ENCODE measurements at regions not wholly inside any gene's neighbourhood (a gene's known extent, or its start where the extent isn't known, plus 50 kb on each side); places are given as distances from the start of the nearest gene placed in this dataset.
A peak's percentile ranks its signal among the peaks of the same experiment; 100 is the strongest.

GRCh38 chr2:237160271-237160919 is 74.7 kb downstream of the COPS8 start:
- DNase-seq, result no peak
- Histone ChIP-seq H3K27ac (peak overlapping the region; percentile 17 to 42 (median 29)), H3K4me3 (no peak overlapping the region)

GRCh38 chr2:237161189-237161588 is 75.5 kb downstream of the COPS8 start:
- no peak for DNase-seq
- Histone ChIP-seq H3K27ac (peak overlapping the region; percentile 23 to 51 (median 46)), H3K27me3 (no peaks in the 10 kb centered on the region), H3K4me3 (no peak overlapping the region), H3K4me1 (no peaks in the 10 kb centered on the region), H3K36me3 (no peaks in the 10 kb centered on the region), H3K9me3 (no peaks in the 10 kb centered on the region)
- TF ChIP-seq POLR2A (IDR thresholded peaks at IDR 0.05) (no peak), CTCF (IDR thresholded peaks at IDR 0.05) (no peak)

More at GRCh38 chr2:237160271-237160919, 74.7 kb downstream of the COPS8 start:
- H3K27me3 ChIP-seq, result no peaks in the 10 kb centered on the region
- no peak for TF ChIP-seq CTCF (IDR thresholded peaks at IDR 0.05)
- no peak for TF ChIP-seq POLR2A (IDR thresholded peaks at IDR 0.05)
- no peaks in the 10 kb centered on the region for H3K9me3 ChIP-seq
- no peaks in the 10 kb centered on the region for H3K36me3 ChIP-seq
- H3K4me1 ChIP-seq, result no peaks in the 10 kb centered on the region

- DNase-seq, result no peak
- Histone ChIP-seq H3K27ac (no peak overlapping the region), H3K9me3 (no peaks in the 10 kb centered on the region), H3K4me3 (no peak overlapping the region), H3K36me3 (no peaks in the 10 kb centered on the region), H3K4me1 (no peaks in the 10 kb centered on the region), H3K27me3 (no peaks in the 10 kb centered on the region)
- TF ChIP-seq CTCF (IDR thresholded peaks at IDR 0.05) (no peak), POLR2A (IDR thresholded peaks at IDR 0.05) (no peak)
These were observed 77.3 kb downstream of the COPS8 start for GRCh38 chr2:237162959-237163358.

GRCh38 chr2:237164474-237165042 is 78.9 kb downstream of the COPS8 start:
- Histone ChIP-seq H3K4me1 (no peaks in the 10 kb centered on the region), H3K9me3 (no peaks in the 10 kb centered on the region), H3K27ac (peak overlapping the region in 2 of 4 donors; percentile 21 to 46), H3K36me3 (no peaks in the 10 kb centered on the region), H3K27me3 (no peaks in the 10 kb centered on the region), H3K4me3 (no peak overlapping the region)
- no peak for DNase-seq
- no peak for TF ChIP-seq POLR2A (IDR thresholded peaks at IDR 0.05)
- no peak for TF ChIP-seq CTCF (IDR thresholded peaks at IDR 0.05)

- Histone ChIP-seq H3K4me3 (no peak overlapping the region), H3K27ac (peak overlapping the region in 1 of 4 donors; percentile 46), H3K9me3 (no peaks in the 10 kb centered on the region), H3K27me3 (no peaks in the 10 kb centered on the region), H3K4me1 (no peaks in the 10 kb centered on the region), H3K36me3 (no peaks in the 10 kb centered on the region)
- peak in 2 of 6 experiments; percentile 28 to 31 for TF ChIP-seq CTCF (IDR thresholded peaks at IDR 0.05)
- no peak for TF ChIP-seq POLR2A (IDR thresholded peaks at IDR 0.05)
- no peak for DNase-seq
These were observed 80.0 kb downstream of the COPS8 start for GRCh38 chr2:237165405-237166276.

Measured in Peyer's patch (tissue), 4 donors.